DOHH2 (cell line): ENCODE measurements at regions not wholly inside any gene's neighbourhood (a gene's known extent, or its start where the extent isn't known, plus 50 kb on each side); places are given as distances from the start of the nearest gene placed in this dataset.

Experiments
- EZH2phosphoT487 ChIP-seq: fragments of 200-600 bp; sonication (generic); IDR thresholded peaks from 2 replicates; pipeline ENCODE4 v1.6.1; 2017; ENCODE audit warnings: borderline replicate concordance, mild to moderate bottlenecking, antibody characterized with exemption, low read length, moderate library complexity, mixed read lengths
- TF ChIP-seq, protein P1 (sequence below): fragments of 200-600 bp; sonication (generic); IDR thresholded peaks from one replicate; pipeline ENCODE4 v1.5.1; 2014; ENCODE audit warnings: antibody characterized with exemption, mild to moderate bottlenecking, low read depth, low read length; ENCODE audit not compliant: poor library complexity, severe bottlenecking

DNA sequence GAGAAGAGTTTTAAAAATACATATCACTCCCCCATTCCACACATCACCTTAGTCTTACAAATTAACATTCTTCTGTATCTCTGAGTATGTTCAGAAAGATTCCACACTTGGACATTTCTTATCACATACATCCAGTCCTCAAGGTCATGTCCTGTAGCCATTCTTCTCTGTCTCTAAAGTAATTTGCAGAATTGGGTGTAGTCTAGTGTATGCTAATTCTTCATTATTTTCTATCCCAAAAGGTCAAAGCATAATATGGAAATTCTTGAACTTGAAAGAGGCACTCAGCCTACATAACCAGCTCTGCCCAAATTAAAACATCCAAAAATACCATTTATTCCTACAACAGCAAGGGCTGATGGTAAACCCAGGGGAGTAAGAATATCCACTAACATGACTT lies 286.0 kb downstream of the HAO1 start:
- TF ChIP-seq, protein P1, sequence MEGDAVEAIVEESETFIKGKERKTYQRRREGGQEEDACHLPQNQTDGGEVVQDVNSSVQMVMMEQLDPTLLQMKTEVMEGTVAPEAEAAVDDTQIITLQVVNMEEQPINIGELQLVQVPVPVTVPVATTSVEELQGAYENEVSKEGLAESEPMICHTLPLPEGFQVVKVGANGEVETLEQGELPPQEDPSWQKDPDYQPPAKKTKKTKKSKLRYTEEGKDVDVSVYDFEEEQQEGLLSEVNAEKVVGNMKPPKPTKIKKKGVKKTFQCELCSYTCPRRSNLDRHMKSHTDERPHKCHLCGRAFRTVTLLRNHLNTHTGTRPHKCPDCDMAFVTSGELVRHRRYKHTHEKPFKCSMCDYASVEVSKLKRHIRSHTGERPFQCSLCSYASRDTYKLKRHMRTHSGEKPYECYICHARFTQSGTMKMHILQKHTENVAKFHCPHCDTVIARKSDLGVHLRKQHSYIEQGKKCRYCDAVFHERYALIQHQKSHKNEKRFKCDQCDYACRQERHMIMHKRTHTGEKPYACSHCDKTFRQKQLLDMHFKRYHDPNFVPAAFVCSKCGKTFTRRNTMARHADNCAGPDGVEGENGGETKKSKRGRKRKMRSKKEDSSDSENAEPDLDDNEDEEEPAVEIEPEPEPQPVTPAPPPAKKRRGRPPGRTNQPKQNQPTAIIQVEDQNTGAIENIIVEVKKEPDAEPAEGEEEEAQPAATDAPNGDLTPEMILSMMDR, result no peak
- TF ChIP-seq EZH2phosphoT487, result no peak
